HFFc6 (cell line): ENCODE measurements at regions not wholly inside any gene's neighbourhood (a gene's known extent, or its start where the extent isn't known, plus 50 kb on each side); places are given as distances from the start of the nearest gene placed in this dataset.

ENCODE experiments used
- DNase-seq: peaks from one replicate; pipeline ENCODE4 v3.0.0-alpha.2; 2018
- H3K27ac Mint-ChIP-seq: 2 replicates; pipeline ENCODE4 v1.8.0; 2020; ENCODE audit warnings: mild to moderate bottlenecking, mixed read lengths
- H3K27me3 Mint-ChIP-seq: 2 replicates; pipeline ENCODE4 v1.8.0; 2021; ENCODE audit warnings: mild to moderate bottlenecking, moderate library complexity, mixed read lengths; ENCODE audit not compliant: insufficient read depth
- H3K36me3 Mint-ChIP-seq: 2 replicates; pipeline ENCODE4 v1.8.0; 2021; ENCODE audit warnings: low read depth, mixed read lengths
- H3K4me1 Mint-ChIP-seq: 2 replicates; pipeline ENCODE4 v1.8.0; 2020; ENCODE audit warnings: low read depth, mixed read lengths
- H3K4me3 Mint-ChIP-seq: 2 replicates; pipeline ENCODE4 v1.8.0; 2020; ENCODE audit warnings: mild to moderate bottlenecking, moderate library complexity, mixed read lengths
- H3K9me3 Mint-ChIP-seq: 2 replicates; pipeline ENCODE4 v1.8.0; 2020; ENCODE audit warnings: mild to moderate bottlenecking, mixed read lengths
- TF ChIP-seq, protein P1 (sequence below): fragments of 200-600 bp; sonication (generic); IDR thresholded peaks from 2 replicates; pipeline ENCODE4 v1.5.0; 2021; ENCODE audit warnings: antibody characterized with exemption, mild to moderate bottlenecking

DNA sequence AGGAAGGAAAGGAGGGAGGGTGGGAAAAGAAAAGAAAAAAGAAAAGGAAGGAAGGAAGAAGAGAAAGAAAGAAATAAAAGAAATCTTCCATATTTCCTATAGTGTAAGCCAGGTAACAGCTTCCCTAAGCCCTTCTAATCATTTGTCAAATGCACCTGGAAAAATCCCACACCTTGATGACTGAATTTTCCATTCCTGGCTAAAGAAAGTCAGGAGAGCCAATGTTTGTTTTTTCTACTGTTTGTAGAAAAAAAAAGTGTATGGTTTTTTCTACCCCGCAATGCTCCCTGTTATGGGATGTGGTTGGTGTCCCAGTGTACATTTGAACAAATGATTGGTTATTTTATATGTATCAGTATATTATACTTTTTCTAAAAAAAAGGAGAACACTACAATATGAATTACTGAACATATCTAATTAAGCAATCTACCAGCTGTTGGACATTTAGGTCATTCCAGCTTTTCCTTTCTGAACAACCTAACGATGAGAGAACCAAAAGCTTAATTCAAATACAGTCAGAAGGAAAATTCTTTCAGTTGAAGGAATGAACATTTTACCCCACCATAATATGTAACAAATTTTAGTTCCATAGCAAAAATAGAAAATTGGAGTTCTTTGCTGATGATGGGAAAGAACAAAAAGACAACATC is 355.0 kb downstream of the SETD4 start:
- no peaks in the 10 kb centered on the region for H3K36me3 Mint-ChIP-seq
- no peaks in the 10 kb centered on the region for H3K4me1 Mint-ChIP-seq
- peaks cover 13% of the 10 kb centered on the region for H3K27me3 Mint-ChIP-seq
- TF ChIP-seq, protein P1, sequence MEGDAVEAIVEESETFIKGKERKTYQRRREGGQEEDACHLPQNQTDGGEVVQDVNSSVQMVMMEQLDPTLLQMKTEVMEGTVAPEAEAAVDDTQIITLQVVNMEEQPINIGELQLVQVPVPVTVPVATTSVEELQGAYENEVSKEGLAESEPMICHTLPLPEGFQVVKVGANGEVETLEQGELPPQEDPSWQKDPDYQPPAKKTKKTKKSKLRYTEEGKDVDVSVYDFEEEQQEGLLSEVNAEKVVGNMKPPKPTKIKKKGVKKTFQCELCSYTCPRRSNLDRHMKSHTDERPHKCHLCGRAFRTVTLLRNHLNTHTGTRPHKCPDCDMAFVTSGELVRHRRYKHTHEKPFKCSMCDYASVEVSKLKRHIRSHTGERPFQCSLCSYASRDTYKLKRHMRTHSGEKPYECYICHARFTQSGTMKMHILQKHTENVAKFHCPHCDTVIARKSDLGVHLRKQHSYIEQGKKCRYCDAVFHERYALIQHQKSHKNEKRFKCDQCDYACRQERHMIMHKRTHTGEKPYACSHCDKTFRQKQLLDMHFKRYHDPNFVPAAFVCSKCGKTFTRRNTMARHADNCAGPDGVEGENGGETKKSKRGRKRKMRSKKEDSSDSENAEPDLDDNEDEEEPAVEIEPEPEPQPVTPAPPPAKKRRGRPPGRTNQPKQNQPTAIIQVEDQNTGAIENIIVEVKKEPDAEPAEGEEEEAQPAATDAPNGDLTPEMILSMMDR = no peak
- no peak overlapping the region for H3K27ac Mint-ChIP-seq
- no peaks in the 10 kb centered on the region for H3K9me3 Mint-ChIP-seq
- DNase-seq = no peak
- H3K4me3 Mint-ChIP-seq = no peak overlapping the region

DNA sequence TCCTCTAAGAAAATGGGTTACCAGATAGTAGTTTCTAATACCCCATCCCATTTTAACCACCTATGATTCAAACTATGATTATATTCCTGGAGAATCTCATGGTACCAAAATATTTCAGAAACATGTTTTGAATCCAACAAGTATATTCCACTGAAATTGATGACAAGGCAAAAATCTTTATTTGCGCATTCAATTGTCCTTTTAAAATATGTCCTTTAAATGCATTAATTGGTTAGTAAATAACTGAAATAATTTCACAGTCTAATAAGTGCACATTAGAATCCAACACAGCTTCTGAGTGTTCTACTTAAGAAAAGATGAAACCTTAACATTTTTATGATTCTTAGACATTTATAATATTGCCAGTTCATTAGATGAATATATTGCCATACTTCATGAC is 356.6 kb downstream of the SETD4 start:
- TF ChIP-seq, protein P1 = no peak
- no peak overlapping the region for H3K27ac Mint-ChIP-seq
- no peaks in the 10 kb centered on the region for H3K4me1 Mint-ChIP-seq
- no peak for DNase-seq
- peaks cover 8% of the 10 kb centered on the region for H3K27me3 Mint-ChIP-seq
- no peak overlapping the region for H3K4me3 Mint-ChIP-seq
- no peaks in the 10 kb centered on the region for H3K36me3 Mint-ChIP-seq
- H3K9me3 Mint-ChIP-seq = no peaks in the 10 kb centered on the region

DNA sequence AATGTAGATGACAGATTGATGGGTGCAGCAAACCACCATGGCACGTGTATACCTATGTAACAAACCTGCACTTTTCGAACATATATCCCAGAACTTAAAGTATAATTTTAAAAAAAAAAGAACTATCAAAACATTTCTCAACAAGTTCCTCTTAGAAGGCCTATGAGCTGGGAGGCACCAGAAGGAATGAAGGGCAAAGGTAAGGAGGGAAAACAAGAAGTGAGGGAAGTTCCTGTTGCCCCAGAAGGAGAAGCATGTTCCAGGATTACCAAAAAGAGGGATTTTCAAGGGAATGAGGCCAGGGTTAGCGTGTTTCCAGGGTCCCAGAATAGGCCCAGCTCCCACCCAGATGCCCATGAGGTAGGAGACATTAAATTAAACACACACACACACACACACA is 361.0 kb downstream of the SETD4 start:
- peaks cover 5% of the 10 kb centered on the region for H3K27me3 Mint-ChIP-seq
- H3K36me3 Mint-ChIP-seq = no peaks in the 10 kb centered on the region
- DNase-seq = no peak
- H3K27ac Mint-ChIP-seq = no peak overlapping the region
- H3K4me3 Mint-ChIP-seq = no peak overlapping the region
- peaks cover 9% of the 10 kb centered on the region; the same call in 1 of the 2 replicates for H3K4me1 Mint-ChIP-seq
- H3K9me3 Mint-ChIP-seq = no peaks in the 10 kb centered on the region
- TF ChIP-seq, protein P1 = no peak

DNA sequence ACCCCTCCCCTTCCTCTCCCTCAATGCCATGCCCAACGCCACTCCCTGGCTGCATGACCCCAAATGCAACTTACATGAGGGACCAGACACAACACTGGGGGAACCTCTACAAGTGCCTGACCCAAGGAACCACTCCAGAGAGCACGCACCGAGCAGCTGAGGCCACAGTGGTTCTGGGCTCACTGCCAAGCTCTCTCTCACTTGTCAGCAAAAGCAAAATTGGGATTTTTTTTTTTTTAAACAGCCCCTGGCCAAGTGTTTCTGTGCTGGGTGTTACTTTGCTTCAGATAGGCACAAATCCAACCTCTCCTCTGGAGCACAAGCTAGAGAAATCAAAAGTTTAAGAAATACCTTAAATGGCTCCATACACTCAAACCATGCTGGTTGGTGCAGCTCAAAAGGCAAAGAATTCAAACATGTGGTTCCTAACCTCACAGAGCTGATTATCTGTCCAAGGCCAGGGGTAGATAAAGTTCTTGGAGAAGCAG is 363.0 kb downstream of the SETD4 start:
- no peaks in the 10 kb centered on the region for H3K9me3 Mint-ChIP-seq
- H3K27ac Mint-ChIP-seq = no peak overlapping the region
- no peak overlapping the region for H3K4me3 Mint-ChIP-seq
- no peak for DNase-seq
- peaks cover 9% of the 10 kb centered on the region; the same call in 1 of the 2 replicates for H3K4me1 Mint-ChIP-seq
- no peaks in the 10 kb centered on the region for H3K36me3 Mint-ChIP-seq
- H3K27me3 Mint-ChIP-seq = peaks cover 1% of the 10 kb centered on the region; the same call in 1 of the 2 replicates
- TF ChIP-seq, protein P1 = no peak

DNA sequence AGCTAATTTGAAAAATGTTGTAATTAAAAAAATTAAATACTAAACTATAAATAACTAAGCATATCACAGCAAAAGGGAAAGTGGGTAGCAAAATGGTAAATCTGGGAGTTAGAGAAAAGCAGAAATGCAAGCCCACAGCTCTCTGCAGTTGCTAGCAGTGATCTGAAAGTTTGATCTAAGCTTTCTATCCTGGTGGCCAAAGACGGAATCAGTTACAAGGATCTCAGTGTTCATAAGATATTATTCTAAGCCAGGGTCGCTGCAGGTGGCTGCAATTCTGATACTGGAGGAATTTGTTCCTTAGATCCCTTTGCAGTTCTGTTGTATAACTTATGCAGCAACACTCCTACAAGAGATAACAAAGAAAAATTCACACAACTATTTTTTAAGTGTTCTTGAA is 363.7 kb downstream of the SETD4 start:
- Mint-ChIP-seq H3K4me1 (peaks cover 15% of the 10 kb centered on the region; the same call in 1 of the 2 replicates), H3K27me3 (peaks cover 1% of the 10 kb centered on the region), H3K27ac (no peak overlapping the region), H3K9me3 (no peaks in the 10 kb centered on the region), H3K36me3 (no peaks in the 10 kb centered on the region), H3K4me3 (no peak overlapping the region)
- DNase-seq = no peak
- TF ChIP-seq, protein P1 = peak; percentile 28; the same call in 1 of the 2 replicates
